PC-9 (cell line): ENCODE measurements at regions not wholly inside any gene's neighbourhood (a gene's known extent, or its start where the extent isn't known, plus 50 kb on each side); places are given as distances from the start of the nearest gene placed in this dataset.

ENCODE experiments used
- BruUV-seq: library from RNA; stranded (reverse); fragments of 400-500 nt; replicated peaks from 2 replicates; lab custom pipeline; 2021; lab: Mats Ljungman, UMichigan
- CTCF ChIA-PET: fragments of 300-600 bp; sonication (Branson Sonifier 250); formaldehyde crosslinking; loops from one replicate; lab custom pipeline; 2022; ENCODE audit warnings: antibody characterized with exemption; lab: Charles Lee
- POLR2A ChIA-PET: fragments of 300-600 bp; sonication (Branson Sonifier 250); formaldehyde crosslinking; loops from one replicate; lab custom pipeline; 2022; ENCODE audit warnings: antibody characterized with exemption; ENCODE audit not compliant: unreplicated experiment; lab: Charles Lee
- DNase-seq, 2 experiments: peaks; one replicate each; pipeline versions ENCODE4 v3.0.0 to v3.0.0-alpha.2; 2015 to 2022; ENCODE audit warnings: mixed read lengths in 1 of 2
- H2AFZ ChIP-seq: fragments of 200-600 bp; sonication (generic); 2 replicates; pipeline ENCODE4 v1.8.1; 2017; ENCODE audit warnings: antibody characterized with exemption
- H3F3A ChIP-seq: fragments of 200-600 bp; sonication (generic); 2 replicates; pipeline ENCODE4 v1.8.1; 2017; ENCODE audit warnings: antibody characterized with exemption, mild to moderate bottlenecking, low read depth; ENCODE audit not compliant: insufficient read depth
- H3K27ac ChIP-seq: fragments of 200-600 bp; sonication (generic); 2 replicates; pipeline ENCODE4 v1.6.1; 2016; ENCODE audit warnings: mixed run types
- H3K27me3 ChIP-seq: fragments of 200-600 bp; sonication (generic); 2 replicates; pipeline ENCODE4 v1.6.1; 2016; ENCODE audit warnings: low read depth, mixed run types; ENCODE audit not compliant: insufficient read depth
- H3K36me3 ChIP-seq: fragments of 200-600 bp; sonication (generic); 2 replicates; pipeline ENCODE4 v1.6.1; 2016; ENCODE audit warnings: low read depth, mixed run types
- H3K4me1 ChIP-seq: fragments of 200-600 bp; sonication (generic); replicated peaks from 2 replicates; pipeline ENCODE4 v1.6.1; 2016; ENCODE audit warnings: mixed run types; ENCODE audit not compliant: insufficient read depth
- H3K4me2 ChIP-seq: fragments of 200-600 bp; sonication (generic); 2 replicates; pipeline ENCODE4 v1.6.1; 2017; ENCODE audit warnings: mixed run types
- H3K4me3 ChIP-seq: fragments of 200-600 bp; sonication (generic); 2 replicates; pipeline ENCODE4 v1.6.1; 2016; ENCODE audit warnings: mixed run types
- H3K79me2 ChIP-seq: fragments of 200-600 bp; sonication (generic); 2 replicates; pipeline ENCODE4 v1.6.1; 2017; ENCODE audit warnings: low read depth, mixed run types
- H3K9me2 ChIP-seq: fragments of 200-600 bp; sonication (generic); 2 replicates; pipeline ENCODE4 v1.8.1; 2017; ENCODE audit warnings: mild to moderate bottlenecking; ENCODE audit not compliant: insufficient read depth
- H3K9me3 ChIP-seq: fragments of 200-600 bp; sonication (generic); 2 replicates; pipeline ENCODE4 v1.8.1; 2016; ENCODE audit warnings: low read depth; ENCODE audit not compliant: insufficient read depth
- H4K20me1 ChIP-seq: fragments of 200-600 bp; sonication (generic); 2 replicates; pipeline ENCODE4 v1.8.1; 2017; ENCODE audit not compliant: insufficient read depth
- CTCF ChIP-seq: fragments of 200-600 bp; sonication (generic); conservative IDR thresholded peaks from 2 replicates; pipeline ENCODE4 v1.6.1; 2017; ENCODE audit warnings: mixed run types, antibody characterized with exemption, mild to moderate bottlenecking, moderate library complexity
- EZH2 ChIP-seq: fragments of 200-600 bp; sonication (generic); IDR thresholded peaks from 2 replicates; pipeline ENCODE4 v1.8.0; 2017; ENCODE audit warnings: antibody characterized with exemption, low read depth
- intact Hi-C: fragments of 100-400 bp; cut with micrococcal nuclease; formaldehyde crosslinking; loops from one replicate; pipeline ENCODE4 v1.10.0; 2022; ENCODE audit not compliant: unreplicated experiment

DNA sequence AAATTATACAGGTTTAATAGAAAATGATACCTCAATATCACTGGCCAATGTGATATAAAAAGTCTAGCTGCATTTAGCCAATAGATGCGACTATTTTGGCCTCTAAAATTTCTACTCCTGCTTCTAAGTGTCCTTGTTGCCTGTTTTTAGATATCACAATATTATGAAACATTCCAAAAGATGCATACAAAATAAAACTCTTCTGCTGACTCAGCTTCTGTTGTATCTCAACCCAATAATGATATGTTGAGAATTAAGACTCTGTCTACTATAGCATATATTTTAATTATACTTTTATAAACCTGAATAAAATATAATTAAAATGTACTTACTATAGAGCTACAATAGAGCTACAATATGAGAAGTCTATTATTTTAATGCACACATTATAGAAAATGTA lies 661.0 kb upstream of the TEX47 start:
- POLR2A ChIA-PET: no interaction called here
- no peaks in the 10 kb centered on the region for H3K9me2 ChIP-seq
- H3K4me1 ChIP-seq: no peaks in the 10 kb centered on the region
- no peaks in the 10 kb centered on the region for H3K79me2 ChIP-seq
- intact Hi-C loops: no loop called here
- H3K9me3 ChIP-seq: no peaks in the 10 kb centered on the region
- H3K36me3 ChIP-seq: no peaks in the 10 kb centered on the region
- H3K27ac ChIP-seq: no peak overlapping the region
- no peaks in the 10 kb centered on the region for H4K20me1 ChIP-seq
- no peak overlapping the region for H3K4me2 ChIP-seq
- H3K27me3 ChIP-seq: no peaks in the 10 kb centered on the region
- no peak for DNase-seq
- TF ChIP-seq EZH2 (no peak), CTCF (no peak)
- CTCF ChIA-PET: no interaction called here
- H3F3A ChIP-seq: no peaks in the 10 kb centered on the region
- no peak overlapping the region for H3K4me3 ChIP-seq
- BruUV-seq: no TSS peak
- H2AFZ ChIP-seq: no peak overlapping the region

- Histone ChIP-seq H4K20me1 (no peaks in the 10 kb centered on the region), H3K9me3 (no peaks in the 10 kb centered on the region), H3K27me3 (no peaks in the 10 kb centered on the region), H3K4me2 (no peak overlapping the region), H3K36me3 (no peaks in the 10 kb centered on the region), H2AFZ (no peak overlapping the region), H3K4me1 (no peaks in the 10 kb centered on the region), H3K79me2 (no peaks in the 10 kb centered on the region), H3K4me3 (no peak overlapping the region), H3F3A (no peaks in the 10 kb centered on the region), H3K27ac (no peak overlapping the region), H3K9me2 (no peaks in the 10 kb centered on the region)
- DNase-seq: no peak
- ChIA-PET CTCF (no interaction called here), POLR2A (no interaction called here)
- no TSS peak for BruUV-seq
- intact Hi-C loops: no loop called here
- no peak for TF ChIP-seq CTCF
- TF ChIP-seq EZH2: no peak
These were observed 662.6 kb upstream of the TEX47 start for GRCh38 chr7:89458114-89458513.

- H4K20me1 ChIP-seq: no peaks in the 10 kb centered on the region
- no peaks in the 10 kb centered on the region for H3F3A ChIP-seq
- ChIA-PET CTCF (no interaction called here), POLR2A (no interaction called here)
- H3K9me2 ChIP-seq: no peaks in the 10 kb centered on the region
- no TSS peak for BruUV-seq
- TF ChIP-seq CTCF (no peak), EZH2 (no peak)
- DNase-seq: no peak
- H3K9me3 ChIP-seq: no peaks in the 10 kb centered on the region
- no peaks in the 10 kb centered on the region for H3K27me3 ChIP-seq
- no peaks in the 10 kb centered on the region for H3K4me1 ChIP-seq
- intact Hi-C loops: no loop called here
- no peak overlapping the region for H3K4me3 ChIP-seq
- H2AFZ ChIP-seq: no peak overlapping the region
- H3K4me2 ChIP-seq: no peak overlapping the region
- H3K79me2 ChIP-seq: no peaks in the 10 kb centered on the region
- H3K36me3 ChIP-seq: no peaks in the 10 kb centered on the region
- no peak overlapping the region for H3K27ac ChIP-seq
These were observed 678.9 kb upstream of the TEX47 start for GRCh38 chr7:89474456-89474855.
